GM21737 (cell line): ENCODE measurements at regions not wholly inside any gene's neighbourhood (a gene's known extent, or its start where the extent isn't known, plus 50 kb on each side); places are given as distances from the start of the nearest gene placed in this dataset.
"Not testable (repeated sequence)": the region's sequence is repeated elsewhere in the genome, so short reads cannot be mapped to it uniquely, and the experiment has no call there.

ENCODE experiments used
- ATAC-seq: cut with Tn5 transposase; IDR thresholded peaks from one replicate; pipeline ENCODE4 v1.9.1; 2021; ENCODE audit warnings: mild to moderate bottlenecking, moderate library complexity; ENCODE audit not compliant: unreplicated experiment

- ATAC-seq, result no peak
Measured at GRCh38 chr4:188717661-188718060, 578.4 kb downstream of the TRIML1 start.

GRCh38 chr4:188719794-188720193 lies 580.6 kb downstream of the TRIML1 start:
- no peak for ATAC-seq

DNA sequence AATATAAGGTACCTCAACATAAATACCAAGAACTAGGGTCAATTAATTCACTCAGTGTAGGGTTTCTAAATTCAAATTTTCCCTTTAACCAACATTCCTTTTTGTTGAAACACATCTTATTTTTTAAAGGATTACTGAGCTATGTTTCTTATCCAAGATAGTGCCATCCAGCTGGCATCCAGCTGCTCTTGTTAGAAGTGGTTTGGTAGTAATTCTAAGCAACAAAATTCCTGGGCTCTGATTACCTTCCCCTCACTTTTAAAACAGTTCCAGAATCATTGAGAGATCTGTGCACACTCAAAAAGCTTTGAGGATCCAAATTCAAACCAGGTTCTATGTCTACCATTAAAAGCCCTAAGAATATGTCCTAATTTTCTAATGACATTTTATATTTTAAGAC lies 583.7 kb downstream of the TRIML1 start:
- ATAC-seq, result no peak

GRCh38 chr4:188727746-188728145 lies 588.5 kb downstream of the TRIML1 start:
- no peak for ATAC-seq

- ATAC-seq, result no peak
Measured at GRCh38 chr4:188728359-188728758, 589.1 kb downstream of the TRIML1 start.

GRCh38 chr4:188732131-188732530 lies 592.9 kb downstream of the TRIML1 start:
- no peak for ATAC-seq

- no peak for ATAC-seq
Measured at GRCh38 chr4:188735082-188735481, 595.8 kb downstream of the TRIML1 start.

GRCh38 chr4:188737251-188738002 lies 598.2 kb downstream of the TRIML1 start:
- no peak for ATAC-seq

DNA sequence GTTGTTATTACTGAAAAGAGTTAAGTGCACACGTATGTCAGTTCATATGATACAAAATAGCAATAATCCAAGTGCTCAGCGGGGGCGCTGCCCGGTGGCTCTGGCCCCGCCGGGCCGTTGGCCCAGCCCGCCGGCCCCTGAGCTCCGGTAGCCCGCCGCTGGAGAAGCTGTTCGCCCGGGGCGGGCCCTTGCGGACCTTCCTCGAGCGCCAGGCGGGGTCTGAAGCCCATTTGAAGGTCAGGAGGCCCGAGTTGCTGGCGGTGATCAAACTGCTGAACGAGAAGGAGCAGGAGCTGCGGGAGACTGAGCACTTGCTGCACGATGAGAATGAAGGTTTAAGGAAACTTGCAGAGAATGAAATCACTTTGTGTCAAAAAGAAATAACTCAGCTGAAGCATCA lies 599.0 kb downstream of the TRIML1 start:
- not testable (repeated sequence) for ATAC-seq

- ATAC-seq, result not testable (repeated sequence)
Measured at GRCh38 chr4:188740172-188740571, 600.9 kb downstream of the TRIML1 start.

GRCh38 chr4:188740791-188741190 lies 601.5 kb downstream of the TRIML1 start:
- ATAC-seq, result not testable (repeated sequence)

- ATAC-seq, result no peak
Measured at GRCh38 chr4:188754372-188755002, 615.2 kb downstream of the TRIML1 start.

- no peak for ATAC-seq
Measured at GRCh38 chr4:188767496-188767895, 628.3 kb downstream of the TRIML1 start.

GRCh38 chr4:188778905-188779304 lies 639.7 kb downstream of the TRIML1 start:
- ATAC-seq, result no peak

GRCh38 chr4:188779581-188779980 lies 640.3 kb downstream of the TRIML1 start:
- no peak for ATAC-seq

DNA sequence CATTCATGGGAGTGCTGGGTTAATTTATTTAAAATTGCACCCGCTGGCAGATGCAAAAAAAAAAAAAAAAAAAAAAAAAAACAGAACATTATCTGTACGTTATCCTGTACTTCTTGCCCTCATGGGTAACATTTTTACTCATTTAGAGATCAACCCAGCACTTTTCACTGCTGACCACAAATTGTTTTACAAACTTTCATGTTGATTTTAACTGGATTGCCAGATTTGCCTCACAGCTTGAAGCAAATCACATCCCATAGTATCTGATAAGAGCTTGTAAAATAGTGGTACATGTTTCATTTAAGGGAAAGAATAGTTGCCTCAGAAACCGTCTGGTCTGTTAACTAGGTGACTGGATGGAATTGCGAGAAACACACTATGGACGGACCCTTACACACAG lies 640.8 kb downstream of the TRIML1 start:
- ATAC-seq, result no peak

DNA sequence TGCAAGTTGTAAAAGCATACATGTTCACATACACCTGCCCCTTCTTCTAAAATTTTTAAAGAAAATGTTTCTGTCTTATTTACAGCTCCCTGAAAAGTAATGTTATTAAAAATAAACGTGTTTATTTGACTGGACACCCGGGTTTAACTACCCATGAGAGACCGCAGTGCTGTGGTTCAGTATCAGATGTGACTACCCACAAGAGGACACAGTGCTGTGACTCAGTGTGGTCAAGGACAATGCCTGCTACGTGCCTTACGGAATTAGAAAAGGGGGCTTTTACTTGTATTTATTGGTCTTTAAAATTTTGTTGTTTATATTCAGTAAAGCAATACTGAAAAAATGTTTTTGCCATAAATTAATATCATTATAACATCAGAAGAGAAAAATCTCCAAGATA lies 641.4 kb downstream of the TRIML1 start:
- ATAC-seq, result no peak

GRCh38 chr4:188781655-188782054 lies 642.4 kb downstream of the TRIML1 start:
- ATAC-seq, result no peak

GRCh38 chr4:188783175-188783574 lies 643.9 kb downstream of the TRIML1 start:
- ATAC-seq, result no peak

- ATAC-seq, result no peak
Measured at GRCh38 chr4:188783606-188784160, 644.4 kb downstream of the TRIML1 start.

DNA sequence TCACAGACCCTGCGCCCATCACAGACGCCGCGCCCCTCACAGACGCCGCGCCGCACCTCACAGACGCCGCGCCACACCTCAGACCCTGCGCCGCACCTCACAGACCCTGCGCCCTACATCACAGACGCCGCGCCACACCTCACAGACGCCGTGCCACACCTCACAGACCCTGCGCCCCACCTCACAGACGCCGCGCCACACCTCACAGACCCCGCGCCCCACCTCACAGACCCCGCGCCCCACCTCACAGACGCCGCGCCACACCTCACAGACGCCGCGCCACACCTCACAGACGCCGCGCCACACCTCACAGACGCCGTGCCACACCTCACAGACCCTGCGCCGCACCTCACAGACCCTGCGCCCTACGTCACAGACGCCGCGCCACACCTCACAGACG lies 657.4 kb downstream of the TRIML1 start:
- not testable (repeated sequence) for ATAC-seq

DNA sequence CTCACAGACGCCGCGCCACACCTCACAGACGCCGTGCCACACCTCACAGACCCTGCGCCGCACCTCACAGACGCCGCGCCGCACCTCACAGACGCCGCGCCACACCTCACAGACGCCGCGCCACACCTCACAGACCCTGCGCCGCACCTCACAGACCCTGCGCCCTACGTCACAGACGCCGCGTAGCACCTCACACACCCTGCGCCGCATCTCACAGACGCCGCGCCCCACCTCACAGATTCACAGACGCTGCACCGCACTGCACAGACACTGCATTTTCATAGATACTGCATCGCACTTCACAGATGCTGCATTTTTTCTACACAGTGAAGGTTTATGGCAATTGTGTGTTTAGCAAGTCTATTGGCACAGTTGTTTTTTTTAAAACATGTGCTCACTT lies 657.8 kb downstream of the TRIML1 start:
- ATAC-seq, result not testable (repeated sequence)
